Stimulated activated naive CD4-positive, alpha-beta T cell (primary cell): ENCODE measurements at regions not wholly inside any gene's neighbourhood (a gene's known extent, or its start where the extent isn't known, plus 50 kb on each side); places are given as distances from the start of the nearest gene placed in this dataset.

Experiments used
- DNase-seq, 6 experiments: peaks; one replicate each; lab custom pipeline; 2025; lab: John Stamatoyannopoulos, UW

GRCh38 chr2:57576983-57577382 is 469.6 kb upstream of the VRK2 start:
- DNase-seq, result no peak

DNA sequence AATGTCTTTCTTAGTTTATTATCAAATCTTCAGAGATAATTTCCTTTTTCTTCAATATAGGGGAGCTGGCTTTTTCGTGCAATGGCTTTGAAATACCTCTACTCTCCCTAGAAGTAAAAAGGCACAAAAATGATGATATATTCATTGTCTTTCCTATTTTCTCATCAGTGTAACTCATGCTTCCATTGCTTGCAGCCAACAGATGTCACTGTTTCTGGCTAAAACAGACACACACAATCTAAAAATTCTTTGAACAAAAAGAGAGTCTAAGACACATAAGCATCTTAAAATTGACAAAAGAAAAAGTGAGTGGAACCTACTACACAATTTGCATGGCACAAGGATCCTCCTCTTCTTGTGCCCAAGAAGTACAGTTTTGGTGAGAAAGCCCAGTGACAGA is 448.7 kb upstream of the VRK2 start:
- no peak for DNase-seq

DNA sequence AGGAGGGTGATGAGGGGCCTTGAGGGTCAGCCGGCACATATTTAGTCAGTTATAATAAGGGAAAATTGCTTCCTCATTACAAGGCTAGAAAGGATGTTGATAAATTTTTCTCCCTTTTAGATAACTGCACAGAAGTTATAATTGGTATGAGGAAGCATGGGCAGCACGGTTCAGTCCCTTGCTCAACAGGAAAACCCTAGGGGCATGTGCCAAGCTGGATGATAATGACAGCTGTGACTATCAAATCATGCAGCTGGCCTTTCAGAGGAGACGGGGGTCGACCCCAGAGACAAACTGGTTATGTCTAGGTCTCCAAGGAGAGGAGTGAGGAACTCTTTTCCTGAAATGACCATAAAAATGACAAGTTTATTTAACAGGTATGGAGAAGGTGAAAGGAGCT is 448.1 kb upstream of the VRK2 start:
- no peak for DNase-seq

- DNase-seq, result no peak
Observed at GRCh38 chr2:57602733-57603132, 443.9 kb upstream of the VRK2 start.

GRCh38 chr2:57614988-57615387 is 431.6 kb upstream of the VRK2 start:
- DNase-seq, result no peak

DNA sequence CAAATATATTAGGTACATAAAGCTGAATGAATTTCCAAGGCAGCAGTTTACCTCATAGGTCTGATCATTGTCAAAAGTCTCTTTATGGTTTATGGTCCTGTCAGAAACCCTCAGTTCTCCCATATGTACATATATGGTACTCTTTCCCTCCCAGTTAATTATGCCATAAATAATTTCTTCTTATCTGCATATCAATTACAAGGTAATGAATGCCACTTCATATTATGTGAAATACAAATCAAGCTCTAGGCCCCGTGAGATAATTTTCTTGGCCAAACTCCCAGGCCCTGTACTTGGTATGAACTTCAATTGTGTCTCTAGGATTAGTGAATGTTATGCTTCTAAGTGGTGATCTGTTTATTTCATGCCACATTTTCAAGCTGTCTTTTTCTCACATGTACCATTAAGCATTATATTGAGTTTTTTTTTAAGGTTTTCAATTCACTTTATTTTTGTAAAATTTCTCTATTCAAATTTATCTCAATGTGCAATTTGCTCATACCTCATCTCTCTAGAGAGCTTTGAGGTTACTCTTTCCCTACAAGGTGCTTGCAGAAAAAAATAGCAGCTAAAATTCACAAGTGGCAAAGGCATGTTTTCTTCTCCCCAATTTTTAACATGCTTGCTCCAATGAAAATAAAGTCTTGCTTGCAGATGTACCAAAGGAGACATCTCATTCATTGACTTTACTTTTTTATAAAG is 430.6 kb upstream of the VRK2 start:
- DNase-seq, result no peak

- no peak for DNase-seq
Observed at GRCh38 chr2:57617318-57617717, 429.3 kb upstream of the VRK2 start.

DNA sequence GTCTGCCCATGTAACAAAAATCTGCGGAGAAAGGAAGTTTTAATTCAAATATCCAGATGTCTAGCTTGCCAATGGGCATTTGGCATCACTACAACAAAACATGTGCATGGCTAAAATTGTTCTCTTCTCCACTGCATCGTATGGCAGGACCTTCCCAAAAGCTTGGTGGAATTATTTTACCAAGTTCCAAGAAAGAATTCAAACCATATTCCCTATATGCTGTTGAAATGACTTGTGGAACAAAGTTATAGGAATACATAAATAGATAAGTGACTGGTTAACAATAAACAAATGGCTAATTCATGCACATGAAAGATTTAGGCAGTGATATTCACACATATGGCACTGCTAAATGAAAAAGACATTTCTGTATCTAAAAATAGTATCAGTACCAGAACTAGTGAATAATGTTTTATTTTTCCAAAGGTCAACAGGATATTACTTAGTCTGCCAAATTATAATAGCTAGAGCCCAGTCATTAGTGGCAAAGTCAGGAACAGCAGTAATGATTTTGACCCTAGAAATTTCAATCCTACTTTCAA is 425.4 kb upstream of the VRK2 start:
- no peak for DNase-seq

- DNase-seq, result no peak
Observed at GRCh38 chr2:57622009-57622408, 424.6 kb upstream of the VRK2 start.

DNA sequence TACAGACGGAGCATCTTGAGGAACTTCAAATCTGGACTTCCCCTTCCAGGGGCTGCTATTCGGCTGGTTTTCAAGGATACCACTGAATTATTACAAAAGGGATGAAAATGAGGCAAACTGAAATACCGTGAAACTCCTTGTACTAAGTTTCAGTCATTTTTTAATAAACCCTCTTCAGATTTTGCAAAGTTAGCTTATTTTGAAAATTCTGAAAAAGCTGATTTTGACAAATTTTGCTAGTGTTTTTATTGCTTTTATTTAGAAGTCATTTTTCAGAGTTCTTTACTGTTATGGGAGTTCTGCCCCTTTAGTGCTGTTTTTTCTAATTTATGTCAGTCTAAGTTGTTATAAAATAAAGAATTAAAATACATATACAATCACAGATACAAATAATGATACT is 390.4 kb upstream of the VRK2 start:
- DNase-seq, result no peak

GRCh38 chr2:57669570-57669969 is 377.0 kb upstream of the VRK2 start:
- DNase-seq, result no peak

- no peak for DNase-seq
Observed at GRCh38 chr2:57674025-57674424, 372.6 kb upstream of the VRK2 start.

GRCh38 chr2:57674743-57675142 is 371.9 kb upstream of the VRK2 start:
- DNase-seq, result no peak

- DNase-seq, result no peak
Observed at GRCh38 chr2:57677296-57677695, 369.3 kb upstream of the VRK2 start.

- no peak for DNase-seq
Observed at GRCh38 chr2:57681650-57682049, 365.0 kb upstream of the VRK2 start.

GRCh38 chr2:57685032-57685431 is 361.6 kb upstream of the VRK2 start:
- DNase-seq, result no peak

GRCh38 chr2:57692395-57692794 is 354.2 kb upstream of the VRK2 start:
- DNase-seq, result no peak

- DNase-seq, result no peak
Observed at GRCh38 chr2:57693177-57693576, 353.4 kb upstream of the VRK2 start.

GRCh38 chr2:57693965-57694364 is 352.6 kb upstream of the VRK2 start:
- no peak for DNase-seq

DNA sequence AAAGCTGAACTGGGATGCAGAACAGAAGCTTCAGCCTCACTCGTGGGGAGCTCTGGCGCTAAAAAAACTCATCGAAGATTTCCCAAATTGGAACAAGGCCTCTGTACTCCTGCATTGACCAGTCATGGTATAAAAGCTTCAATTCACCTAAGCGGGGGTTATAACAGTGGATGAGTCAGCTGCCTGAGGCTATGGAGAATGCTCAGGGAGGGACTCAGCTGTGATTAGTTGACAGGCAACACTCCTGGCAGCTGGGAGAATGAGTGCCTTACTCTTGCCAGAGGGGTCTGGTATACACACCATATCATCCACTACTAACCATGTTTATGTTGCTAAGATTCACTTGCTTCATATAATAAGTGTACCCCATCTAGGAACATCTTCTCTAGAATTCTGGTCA is 350.6 kb upstream of the VRK2 start:
- DNase-seq, result no peak

GRCh38 chr2:57698392-57698791 is 348.2 kb upstream of the VRK2 start:
- no peak for DNase-seq

GRCh38 chr2:57698935-57699449 is 347.6 kb upstream of the VRK2 start:
- no peak for DNase-seq

- DNase-seq, result no peak
Observed at GRCh38 chr2:57701391-57701791, 345.2 kb upstream of the VRK2 start.

GRCh38 chr2:57703407-57703806 is 343.2 kb upstream of the VRK2 start:
- DNase-seq, result no peak
